ENCODE measurements at regions not wholly inside any gene's neighbourhood (a gene's known extent, or its start where the extent isn't known, plus 50 kb on each side); places are given as distances from the start of the nearest gene placed in this dataset.
"Not testable (repeated sequence)": the region's sequence is repeated elsewhere in the genome, so short reads cannot be mapped to it uniquely, and the experiment has no call there.

DNA sequence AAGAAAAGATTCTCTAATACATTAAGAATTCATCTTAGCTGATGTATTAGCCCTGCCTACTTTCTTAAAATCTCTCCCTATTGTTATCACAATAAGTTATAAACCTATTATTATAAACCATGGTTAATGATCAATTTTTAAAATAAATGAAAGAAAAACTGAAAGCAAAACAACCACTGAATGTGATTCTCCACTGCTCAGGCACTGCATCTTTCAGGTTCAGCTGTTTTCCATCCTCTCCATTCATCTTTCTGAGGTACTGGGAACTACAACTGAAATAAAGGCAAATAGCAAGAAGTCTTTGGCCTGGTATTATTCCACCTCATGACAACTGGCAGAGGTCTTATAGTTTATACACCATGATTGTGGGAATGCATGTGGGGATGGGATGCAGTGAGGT, 798.9 kb upstream of the AADAT start:
- in situ Hi-C loops (cut with HindIII; ENCODE audit: low sequenced_read_pairs), result no loop called here
- no peak for DNase-seq (ENCODE audit: low spot score)

DNA sequence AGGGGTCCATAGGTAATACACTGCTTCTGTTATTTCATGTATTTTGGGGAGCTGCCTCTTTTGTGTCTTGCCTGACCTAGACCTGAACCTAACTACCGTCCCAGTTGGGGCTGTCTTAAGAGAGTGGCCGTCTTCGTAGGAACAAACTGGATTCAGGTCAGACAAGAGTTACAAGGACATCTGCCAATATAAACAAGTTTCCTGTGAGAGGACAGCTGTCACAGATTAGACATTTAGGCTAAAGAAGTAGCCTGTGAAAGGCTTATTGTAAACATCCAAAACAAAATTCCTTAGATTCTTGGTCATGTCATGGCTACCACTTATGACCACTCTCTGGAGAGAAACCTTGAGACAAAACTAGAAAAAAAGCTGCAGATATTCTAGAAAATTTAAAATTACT, 797.6 kb upstream of the AADAT start:
- no peak for DNase-seq (ENCODE audit: low spot score)

DNA sequence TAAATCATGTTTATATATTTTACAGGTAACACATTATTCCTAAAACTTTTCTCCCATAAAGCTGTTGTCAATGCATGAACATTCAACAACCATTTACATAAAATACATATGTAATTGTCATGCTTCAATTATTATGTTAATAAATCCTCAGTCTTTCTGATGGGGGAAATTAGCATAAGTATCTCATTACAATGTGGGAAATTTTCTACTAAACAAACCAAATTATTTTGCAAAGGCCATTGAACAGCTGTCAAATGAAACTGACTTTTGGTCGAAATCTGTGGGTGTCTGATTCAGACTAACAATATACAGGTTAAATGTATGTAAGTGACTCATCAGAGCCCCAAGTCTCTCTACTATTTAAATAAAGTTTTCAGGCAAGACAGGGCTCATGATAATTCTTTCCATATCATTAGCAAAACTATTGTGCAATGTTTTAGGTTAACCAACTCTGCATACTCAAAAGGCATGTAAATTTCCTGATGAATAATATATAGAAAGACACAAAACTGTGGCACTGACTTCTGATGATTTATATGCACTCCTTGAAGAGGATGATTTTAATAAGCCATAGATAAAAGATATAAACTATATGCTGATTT, 795.3 kb upstream of the AADAT start:
- DNase-seq (ENCODE audit: low spot score), result no peak
- in situ Hi-C loops (cut with HindIII; ENCODE audit: low sequenced_read_pairs), result no loop called here

More for the DNA sequence above, 797.6 kb upstream of the AADAT start:
- in situ Hi-C loops (cut with HindIII; ENCODE audit: low sequenced_read_pairs), result no loop called here

DNA sequence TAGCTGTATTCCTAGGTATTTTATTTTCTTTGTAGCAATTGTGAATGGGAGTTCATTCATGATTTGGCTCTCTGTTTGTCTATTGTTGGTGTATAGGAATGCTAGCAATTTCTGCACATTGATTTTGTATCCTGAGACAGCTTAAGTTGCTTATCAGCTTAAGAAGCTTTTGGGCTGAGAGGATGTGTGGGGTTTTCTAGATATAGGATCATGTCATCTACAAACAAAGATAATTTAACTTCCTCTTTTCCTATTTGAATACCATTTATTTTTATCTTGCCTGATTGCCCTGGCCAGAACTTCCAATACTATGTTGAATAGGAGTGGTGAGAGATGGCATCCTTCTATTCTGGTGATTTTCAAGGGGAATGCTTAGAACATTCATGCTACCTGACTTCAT, 791.9 kb upstream of the AADAT start:
- DNase-seq (ENCODE audit: low spot score); in situ Hi-C loops (cut with HindIII; ENCODE audit: low sequenced_read_pairs): not testable (repeated sequence)

DNA sequence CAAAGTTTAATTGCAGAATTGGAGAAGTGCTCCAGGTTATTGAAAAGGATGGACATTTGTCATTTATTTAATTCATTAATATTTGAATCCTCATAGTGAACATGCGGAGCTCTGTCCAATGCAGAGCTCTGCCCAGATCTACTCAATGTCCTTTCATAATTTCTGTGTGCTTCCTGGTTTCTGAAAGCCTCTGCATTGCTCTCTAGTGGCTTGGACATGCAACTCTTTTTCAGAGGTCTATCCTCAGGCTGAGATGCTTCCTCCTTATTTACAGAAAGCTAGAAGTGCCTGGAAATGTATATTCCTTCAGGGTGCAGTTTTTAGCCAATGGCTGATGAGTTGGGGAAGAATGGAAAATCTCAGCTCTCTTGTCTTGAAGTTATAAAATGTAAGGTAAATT, 786.1 kb upstream of the AADAT start:
- in situ Hi-C loops (cut with HindIII; ENCODE audit: low sequenced_read_pairs), result no loop called here
- DNase-seq (ENCODE audit: low spot score), result no peak

DNA sequence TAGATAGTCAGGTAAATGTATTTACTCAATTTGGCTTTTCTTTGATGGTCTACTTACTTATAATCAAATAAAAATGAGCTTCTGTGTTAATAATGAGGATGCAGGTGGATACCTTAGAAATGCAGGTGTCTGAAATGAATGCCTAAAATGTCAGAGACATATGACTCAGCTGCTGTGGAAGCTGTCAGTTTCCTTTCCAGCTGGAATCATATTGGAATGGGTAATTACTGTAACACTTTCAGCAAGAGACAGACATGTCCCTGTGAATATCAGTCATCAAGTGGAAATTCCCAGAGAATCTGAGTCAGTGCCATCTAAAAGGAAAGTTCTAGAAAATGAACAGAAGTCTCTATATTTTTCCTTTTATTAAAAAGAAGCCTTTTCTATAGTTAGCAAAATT, 783.0 kb upstream of the AADAT start:
- no peak for DNase-seq (ENCODE audit: low spot score)

DNA sequence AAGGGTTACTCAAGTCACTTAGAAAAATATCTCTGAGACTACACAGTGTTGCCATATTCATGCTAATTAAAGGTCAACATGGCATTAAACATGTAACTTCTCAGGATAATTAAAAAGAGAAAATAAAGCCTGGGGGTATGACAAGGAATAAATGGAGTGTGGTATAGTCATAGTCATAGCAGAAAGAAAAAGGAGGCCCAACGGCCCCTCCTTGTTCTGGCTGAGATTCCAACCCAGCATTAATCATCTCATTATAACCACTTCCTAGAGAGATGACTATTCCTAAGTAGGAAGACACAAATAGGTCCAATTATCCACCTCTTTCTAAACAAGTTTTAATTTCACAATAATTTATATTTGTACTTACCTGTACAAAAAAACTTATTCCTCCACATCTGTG, 778.4 kb upstream of the AADAT start:
- in situ Hi-C loops (cut with HindIII; ENCODE audit: low sequenced_read_pairs), result no loop called here
- DNase-seq (ENCODE audit: low spot score), result no peak

More for the DNA sequence above, 783.0 kb upstream of the AADAT start:
- in situ Hi-C loops (cut with HindIII; ENCODE audit: low sequenced_read_pairs), result no loop called here

DNA sequence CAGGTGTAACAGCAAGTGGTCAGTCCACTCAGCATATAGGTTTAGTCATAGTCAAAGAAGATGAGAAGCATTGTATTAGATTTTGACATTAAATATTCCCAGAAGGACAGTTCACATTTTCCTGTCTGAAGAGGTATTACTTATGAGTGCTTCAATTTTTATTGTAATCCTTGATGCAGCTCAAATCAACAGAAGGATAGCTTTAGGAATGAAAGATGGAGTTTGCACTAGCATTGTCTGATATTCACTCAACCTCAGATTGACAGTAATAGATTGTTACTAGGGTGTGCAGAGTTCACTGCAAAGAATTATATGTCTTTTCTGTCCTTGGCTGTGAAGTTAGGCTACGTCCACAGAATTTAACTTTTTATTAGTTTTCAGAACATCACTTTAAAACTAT, 764.3 kb upstream of the AADAT start:
- in situ Hi-C loops (cut with HindIII; ENCODE audit: low sequenced_read_pairs), result no loop called here
- no peak for DNase-seq (ENCODE audit: low spot score)

DNA sequence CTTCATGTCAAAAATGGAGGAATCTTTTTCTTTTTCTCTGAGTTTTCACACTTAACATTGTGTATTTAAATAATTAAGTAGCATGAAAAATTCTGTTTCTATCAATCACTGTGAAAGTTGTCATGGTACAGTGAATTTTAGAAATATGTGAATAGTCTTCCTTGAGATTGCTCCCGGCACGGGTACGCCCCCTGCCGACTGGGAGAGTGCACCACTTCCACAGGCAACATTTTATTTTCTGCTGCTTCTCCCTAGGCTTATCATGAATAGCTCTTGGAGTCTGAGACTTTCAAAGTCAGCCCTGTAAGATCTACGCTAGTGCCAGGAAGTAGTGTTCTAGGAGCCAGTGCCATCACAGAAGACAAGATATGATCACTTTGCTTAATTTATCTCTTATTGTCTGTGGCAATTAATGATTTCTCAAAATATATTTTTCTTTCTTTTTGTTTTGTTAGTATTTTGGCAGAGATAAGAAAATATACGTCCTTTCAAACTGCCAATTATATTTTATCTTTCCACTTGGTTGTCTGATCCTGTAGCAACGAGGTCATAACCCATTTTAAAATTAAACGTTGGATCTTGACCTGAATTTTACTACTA, 763.8 kb upstream of the AADAT start:
- peak; percentile 6 for DNase-seq (ENCODE audit: low spot score)
- in situ Hi-C loops (cut with HindIII; ENCODE audit: low sequenced_read_pairs), result no loop called here

DNA sequence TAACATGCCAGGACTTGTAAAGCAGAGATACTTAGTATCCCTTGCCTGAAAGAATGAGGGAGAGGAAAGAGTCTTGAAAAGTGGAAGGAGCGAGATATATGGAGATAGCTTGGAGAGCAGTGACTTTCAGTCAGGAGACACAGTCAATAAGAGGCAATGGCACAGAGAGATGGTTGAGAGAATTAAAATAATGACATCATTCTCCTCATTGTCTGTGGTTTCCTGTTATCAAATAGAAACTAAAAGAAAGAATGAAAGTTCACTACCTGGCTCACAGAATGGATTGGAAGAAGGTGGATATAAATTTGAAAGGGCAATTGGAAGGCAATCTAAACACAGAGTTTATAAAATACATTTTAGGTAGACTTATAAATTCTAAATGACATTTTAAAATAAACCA, 760.2 kb upstream of the AADAT start:
- in situ Hi-C loops (cut with HindIII; ENCODE audit: low sequenced_read_pairs), result no loop called here

DNA sequence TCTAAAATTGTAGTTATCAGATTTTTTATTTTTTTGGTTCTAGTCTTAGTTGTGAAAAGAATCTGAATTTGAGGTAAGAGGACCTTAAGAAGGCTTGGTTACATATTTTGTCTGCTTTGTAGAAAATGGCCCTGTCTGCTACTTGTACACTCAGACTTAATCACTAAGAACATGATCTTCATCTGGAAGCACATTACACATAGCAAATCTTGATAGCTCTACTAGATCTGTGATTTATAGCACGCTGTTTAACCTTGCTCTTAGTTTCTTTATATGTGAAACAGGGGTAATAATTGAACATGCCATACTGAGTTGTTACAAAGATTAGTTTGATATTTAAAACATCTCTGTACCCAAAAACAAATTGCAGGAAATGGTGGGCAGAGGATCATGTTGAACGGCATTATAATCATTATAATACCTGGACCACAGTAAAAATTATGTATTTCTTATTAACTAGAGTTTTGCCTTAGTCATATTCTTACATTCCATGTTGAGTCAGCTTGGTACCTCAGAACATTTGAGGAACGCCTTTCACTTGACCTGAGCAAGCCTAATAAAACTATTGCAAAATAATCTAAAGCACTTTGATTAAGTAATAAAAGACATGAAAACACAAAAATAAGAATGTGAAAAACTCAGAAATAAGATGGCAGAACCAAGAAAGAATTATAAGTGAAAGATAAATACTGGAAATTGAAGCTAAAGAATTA, 738.0 kb upstream of the AADAT start:
- DNase-seq (ENCODE audit: low spot score), result no peak
- in situ Hi-C loops (cut with HindIII; ENCODE audit: low sequenced_read_pairs), result no loop called here

More for the DNA sequence above, 760.2 kb upstream of the AADAT start:
- no peak for DNase-seq (ENCODE audit: low spot score)

DNA sequence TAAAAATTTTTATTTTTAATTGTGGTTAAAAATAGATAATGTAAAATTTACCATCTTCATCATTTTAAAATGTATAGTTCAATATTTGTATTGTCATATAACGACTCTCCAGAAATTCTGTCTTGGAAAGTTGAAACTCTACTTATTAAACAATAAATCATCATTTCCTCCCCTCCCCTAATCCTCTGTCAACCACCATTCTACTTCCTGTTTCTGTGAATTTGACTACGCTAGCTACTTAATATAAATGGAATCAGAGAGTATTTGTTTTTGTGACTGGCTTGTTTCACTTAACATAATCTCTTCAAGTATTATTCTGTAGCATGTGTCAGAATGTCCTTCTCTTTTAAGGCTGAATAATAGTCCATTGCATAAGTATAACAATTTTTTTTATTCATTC, 729.0 kb upstream of the AADAT start:
- DNase-seq (ENCODE audit: low spot score), result no peak
- in situ Hi-C loops (cut with HindIII; ENCODE audit: low sequenced_read_pairs), result no loop called here

DNA sequence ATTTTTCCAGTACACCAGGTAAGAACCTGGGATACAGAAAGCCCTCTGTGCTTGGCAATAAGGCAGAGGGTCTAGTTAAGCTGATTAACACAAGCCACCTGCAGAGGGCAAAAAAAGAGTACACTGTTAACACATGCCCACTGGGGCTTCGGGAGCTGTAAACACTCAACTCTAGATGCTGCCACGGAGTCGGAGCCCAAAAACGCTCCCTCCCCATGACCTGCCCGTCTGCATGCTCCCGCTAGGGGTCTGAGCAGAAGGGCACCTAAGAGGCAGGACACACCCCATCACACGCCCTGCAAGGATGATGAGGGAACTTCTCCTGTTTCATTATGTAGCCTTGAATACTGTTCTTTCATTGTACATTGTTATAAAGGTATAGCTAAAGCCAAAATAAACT, 715.6 kb upstream of the AADAT start:
- no peak for DNase-seq (ENCODE audit: low spot score)

DNA sequence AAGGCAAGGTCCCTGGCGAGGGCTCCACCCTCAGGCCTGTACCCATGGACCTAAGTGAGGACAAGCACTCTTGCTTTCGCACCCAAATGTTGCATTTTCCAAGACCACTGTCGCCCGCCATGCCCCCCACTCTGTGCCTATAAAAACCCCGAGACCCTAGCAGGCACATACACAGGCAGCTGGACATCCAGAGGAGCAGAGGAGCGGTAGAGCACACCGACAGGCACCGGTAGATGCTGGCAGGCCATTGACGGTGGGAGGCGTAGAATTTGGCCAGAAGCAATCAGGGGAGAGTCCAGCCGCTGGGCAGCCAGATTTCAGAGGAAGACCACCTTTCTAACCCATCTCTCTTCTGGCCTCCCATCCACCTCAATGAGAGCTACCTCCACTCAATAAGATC, 715.2 kb upstream of the AADAT start:
- in situ Hi-C loops (cut with HindIII; ENCODE audit: low sequenced_read_pairs), result no loop called here
- no peak for DNase-seq (ENCODE audit: low spot score)

More for the DNA sequence above, 715.6 kb upstream of the AADAT start:
- in situ Hi-C loops (cut with HindIII; ENCODE audit: low sequenced_read_pairs), result no loop called here

DNA sequence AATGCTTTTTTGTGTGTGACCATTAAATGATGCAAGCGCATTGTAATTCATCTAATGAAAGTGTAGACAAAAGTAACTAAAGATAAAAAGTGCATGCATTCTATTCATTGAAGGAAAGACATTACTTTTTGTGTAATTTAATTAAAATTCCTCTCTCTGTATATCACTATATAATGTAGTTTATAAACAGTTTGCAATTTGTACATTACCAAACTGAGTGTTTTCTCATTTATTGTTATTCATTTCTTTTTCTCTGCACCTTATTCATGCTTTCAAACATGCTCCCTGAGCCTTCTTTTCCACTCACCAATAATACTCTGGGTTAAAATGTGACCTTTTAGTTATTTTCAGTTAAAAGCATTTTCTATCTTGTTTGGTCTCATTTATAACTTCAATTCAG, 713.7 kb upstream of the AADAT start:
- in situ Hi-C loops (cut with HindIII; ENCODE audit: low sequenced_read_pairs), result no loop called here
- no peak for DNase-seq (ENCODE audit: low spot score)

DNA sequence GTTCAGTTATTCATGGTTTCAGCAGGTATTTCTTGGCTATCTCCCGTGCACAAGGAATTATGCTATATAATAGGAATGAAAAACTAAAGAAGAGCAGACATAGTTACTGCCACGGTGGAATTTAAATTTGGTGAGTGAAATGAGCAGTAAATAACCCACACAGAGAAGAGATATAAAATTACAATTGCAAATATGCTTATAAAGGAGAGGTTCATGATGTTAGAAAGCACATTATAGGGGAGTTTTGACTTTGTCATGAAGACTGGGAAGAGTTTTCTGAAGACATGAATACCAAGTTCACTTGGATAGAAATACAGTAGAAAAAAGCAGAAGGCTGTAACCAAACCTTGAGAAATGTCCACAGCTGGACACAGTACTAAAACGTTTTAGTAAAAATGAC, 712.0 kb upstream of the AADAT start:
- in situ Hi-C loops (cut with HindIII; ENCODE audit: low sequenced_read_pairs), result no loop called here
- no peak for DNase-seq (ENCODE audit: low spot score)

DNA sequence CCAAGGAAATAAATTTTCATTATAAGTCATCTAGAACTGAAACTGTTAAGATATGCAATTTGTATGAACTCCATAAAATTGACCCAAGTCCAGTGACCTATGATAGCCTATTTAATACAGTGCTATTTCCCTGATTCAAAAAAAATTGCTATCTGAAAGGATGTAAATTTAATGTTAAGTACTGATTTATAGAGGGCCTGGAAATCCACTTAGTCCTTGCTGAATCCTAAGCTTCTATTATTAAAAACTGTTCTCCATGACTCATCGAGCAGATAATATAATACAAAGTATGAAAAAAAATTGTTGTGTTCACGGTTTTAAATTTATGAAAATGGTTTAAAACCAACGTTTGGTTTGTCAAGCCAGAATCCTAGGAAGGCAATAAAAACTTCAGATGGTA, 704.8 kb upstream of the AADAT start:
- in situ Hi-C loops (cut with HindIII; ENCODE audit: low sequenced_read_pairs), result no loop called here
- DNase-seq (ENCODE audit: low spot score), result no peak

DNA sequence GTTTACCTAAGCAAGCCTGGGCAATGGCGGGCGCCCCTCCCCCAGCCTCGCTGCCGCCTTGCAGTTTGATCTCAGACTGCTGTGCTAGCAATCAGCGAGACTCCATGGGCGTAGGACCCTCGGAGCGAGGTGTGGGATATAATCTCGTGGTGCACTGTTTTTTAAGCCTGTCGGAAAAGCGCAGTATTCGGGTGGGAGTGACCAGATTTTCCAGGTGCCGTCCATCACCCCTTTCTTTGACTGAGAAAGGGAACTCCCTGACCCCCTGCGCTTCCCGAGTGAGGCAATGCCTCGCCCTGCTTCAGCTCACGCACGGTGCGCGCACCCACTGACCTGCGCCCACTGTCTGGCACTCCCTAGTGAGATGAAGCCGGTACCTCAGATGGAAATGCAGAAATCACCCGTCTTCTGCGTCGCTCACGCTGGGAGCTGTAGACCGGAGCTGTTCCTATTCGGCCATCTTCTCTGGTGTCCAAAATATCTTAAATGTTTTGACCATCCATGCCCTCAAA, 698.8 kb upstream of the AADAT start:
- DNase-seq (ENCODE audit: low spot score); in situ Hi-C loops (cut with HindIII; ENCODE audit: low sequenced_read_pairs): not testable (repeated sequence)

DNA sequence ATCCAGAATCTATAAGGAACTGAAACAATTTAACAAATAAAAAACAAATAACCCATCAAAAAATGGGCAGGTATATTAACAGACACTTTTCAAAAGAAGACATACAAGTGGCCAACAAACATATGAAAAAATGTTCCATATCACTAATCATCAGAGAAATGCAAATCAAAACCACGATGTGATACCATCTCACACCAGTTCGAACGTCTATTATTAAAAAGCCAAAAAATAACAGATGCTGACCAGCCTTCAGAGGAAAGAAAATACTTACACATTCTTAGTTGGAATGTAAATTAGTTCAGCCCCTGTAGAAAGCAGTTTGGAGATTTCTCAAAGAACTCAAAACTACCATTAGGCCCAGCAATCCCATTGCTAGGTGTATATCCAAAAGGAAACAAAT, 687.9 kb upstream of the AADAT start:
- DNase-seq (ENCODE audit: low spot score), result no peak
- in situ Hi-C loops (cut with HindIII; ENCODE audit: low sequenced_read_pairs), result no loop called here

DNA sequence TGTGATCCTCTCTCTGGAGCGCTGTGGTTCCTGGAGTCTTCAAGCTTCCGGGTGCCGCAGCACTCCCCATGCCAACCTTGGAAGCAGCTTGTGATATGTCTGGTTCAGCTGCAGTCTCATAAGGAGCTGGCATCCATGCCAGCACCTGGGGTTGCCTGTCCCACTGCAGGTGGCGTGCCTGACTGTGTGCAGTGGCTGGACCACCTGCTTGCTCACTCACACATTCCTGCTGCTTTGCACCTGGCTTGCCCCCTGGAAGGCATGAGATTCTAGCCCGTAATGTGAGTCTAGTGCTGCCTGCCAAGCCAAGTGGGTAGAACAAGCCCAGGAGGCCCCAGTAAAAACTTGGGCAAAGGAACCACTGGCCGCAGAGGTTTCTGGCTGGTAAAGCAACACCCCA, 687.2 kb upstream of the AADAT start:
- in situ Hi-C loops (cut with HindIII; ENCODE audit: low sequenced_read_pairs), result no loop called here
- DNase-seq (ENCODE audit: low spot score), result no peak

DNA sequence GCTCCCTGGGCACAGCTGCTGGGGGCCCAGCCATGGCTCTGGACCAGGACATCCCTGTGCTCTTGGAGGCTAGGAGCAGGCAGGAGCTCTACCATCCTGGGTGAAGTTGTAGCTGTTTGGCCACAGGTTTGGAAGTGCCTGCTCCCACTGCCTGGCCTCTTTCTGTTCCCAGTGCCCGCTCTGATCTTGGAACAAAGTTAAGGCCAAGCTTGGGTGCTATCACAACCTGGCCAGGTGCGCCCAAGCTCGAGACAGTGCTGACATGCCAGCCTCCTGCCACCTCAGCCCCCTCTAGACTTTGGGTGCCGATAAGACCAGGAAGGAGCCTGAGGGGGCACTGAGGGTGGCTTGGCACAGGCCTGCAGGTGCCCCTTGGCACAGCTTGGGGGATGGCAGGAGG, 686.1 kb upstream of the AADAT start:
- in situ Hi-C loops (cut with HindIII; ENCODE audit: low sequenced_read_pairs), result no loop called here

More for the DNA sequence above, 686.1 kb upstream of the AADAT start:
- DNase-seq (ENCODE audit: low spot score), result no peak

Data from G401 (cell line).